Ovary (tissue), 3 donors: ENCODE measurements at regions not wholly inside any gene's neighbourhood (a gene's known extent, or its start where the extent isn't known, plus 50 kb on each side); places are given as distances from the start of the nearest gene placed in this dataset.

ENCODE experiments used
- POLR2A ChIP-seq: fragments of 450-650 bp; IDR thresholded peaks from one replicate; pipeline ENCODE4 v1.6.1; 2017; ENCODE audit warnings: antibody characterized with exemption, mild to moderate bottlenecking, moderate library complexity
- TF ChIP-seq, protein P1 (sequence below), 3 donors: fragments of 450-650 bp in 2 of 3; fragments of 200-600 bp in 1 of 3; IDR thresholded peaks; one replicate each; pipeline versions ENCODE4 v1.5.1 to v1.8.0; 2016 to 2022; ENCODE audit warnings: antibody characterized with exemption in 3 of 3, mild to moderate bottlenecking in 1 of 3
- donor health status: DM: no; HTN: no; CAD: no.

DNA sequence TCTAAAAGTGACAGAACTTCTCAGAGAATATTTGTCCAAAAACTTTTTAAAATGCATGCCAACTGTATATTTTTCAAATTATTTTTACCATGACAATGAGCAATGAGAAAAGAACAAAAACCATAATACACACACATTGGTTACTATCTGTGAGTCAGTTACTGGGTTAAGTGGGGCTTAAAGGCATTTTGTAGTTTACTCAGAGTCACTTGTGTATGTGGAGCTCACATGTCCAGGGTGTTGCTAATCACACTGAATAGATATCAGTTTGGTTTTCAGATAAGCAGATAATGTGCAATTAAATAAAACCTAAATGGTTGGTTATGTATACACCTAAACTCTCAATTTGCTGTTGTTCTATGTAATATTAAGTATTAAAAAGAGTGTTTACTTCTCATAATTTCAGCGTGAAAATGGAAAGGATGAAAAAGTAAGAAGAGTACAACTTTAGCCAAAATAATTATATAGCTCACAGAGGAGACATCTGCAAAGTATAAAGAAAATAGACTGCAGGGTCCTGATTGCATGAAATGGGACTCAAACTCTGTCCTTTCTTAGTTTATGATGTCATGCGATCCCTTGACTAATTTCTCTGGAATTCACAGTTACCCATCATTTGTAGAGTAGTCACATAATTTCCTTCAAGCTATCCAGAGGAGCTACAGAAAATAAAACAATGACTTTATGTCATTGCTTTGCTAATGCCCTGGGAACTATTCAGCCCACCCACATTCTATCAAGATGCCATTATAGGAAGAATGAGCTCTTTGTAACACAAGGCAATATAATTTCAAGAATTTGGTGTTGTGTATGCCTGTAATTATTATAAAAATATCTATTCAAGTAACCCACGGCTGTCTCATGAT, 388.0 kb upstream of the ZNF608 start:
- TF ChIP-seq, protein P1, sequence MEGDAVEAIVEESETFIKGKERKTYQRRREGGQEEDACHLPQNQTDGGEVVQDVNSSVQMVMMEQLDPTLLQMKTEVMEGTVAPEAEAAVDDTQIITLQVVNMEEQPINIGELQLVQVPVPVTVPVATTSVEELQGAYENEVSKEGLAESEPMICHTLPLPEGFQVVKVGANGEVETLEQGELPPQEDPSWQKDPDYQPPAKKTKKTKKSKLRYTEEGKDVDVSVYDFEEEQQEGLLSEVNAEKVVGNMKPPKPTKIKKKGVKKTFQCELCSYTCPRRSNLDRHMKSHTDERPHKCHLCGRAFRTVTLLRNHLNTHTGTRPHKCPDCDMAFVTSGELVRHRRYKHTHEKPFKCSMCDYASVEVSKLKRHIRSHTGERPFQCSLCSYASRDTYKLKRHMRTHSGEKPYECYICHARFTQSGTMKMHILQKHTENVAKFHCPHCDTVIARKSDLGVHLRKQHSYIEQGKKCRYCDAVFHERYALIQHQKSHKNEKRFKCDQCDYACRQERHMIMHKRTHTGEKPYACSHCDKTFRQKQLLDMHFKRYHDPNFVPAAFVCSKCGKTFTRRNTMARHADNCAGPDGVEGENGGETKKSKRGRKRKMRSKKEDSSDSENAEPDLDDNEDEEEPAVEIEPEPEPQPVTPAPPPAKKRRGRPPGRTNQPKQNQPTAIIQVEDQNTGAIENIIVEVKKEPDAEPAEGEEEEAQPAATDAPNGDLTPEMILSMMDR (IDR thresholded peaks at IDR 0.05) = no peak
- TF ChIP-seq POLR2A = no peak
